OCI-LY3 (cell line): ENCODE measurements at regions not wholly inside any gene's neighbourhood (a gene's known extent, or its start where the extent isn't known, plus 50 kb on each side); places are given as distances from the start of the nearest gene placed in this dataset.

ENCODE experiments used
- EZH2phosphoT487 ChIP-seq: fragments of 200-600 bp; shearing (Covaris generic); IDR thresholded peaks from 2 replicates; pipeline ENCODE4 v1.6.1; 2018; ENCODE audit warnings: antibody characterized with exemption, mixed run types, low read depth
- TF ChIP-seq, protein P1 (sequence below): fragments of 200-600, 300-600 bp; sonication (generic); IDR thresholded peaks from 2 replicates; pipeline ENCODE4 v1.5.1; 2014; ENCODE audit warnings: antibody characterized with exemption, low read length, low read depth

DNA sequence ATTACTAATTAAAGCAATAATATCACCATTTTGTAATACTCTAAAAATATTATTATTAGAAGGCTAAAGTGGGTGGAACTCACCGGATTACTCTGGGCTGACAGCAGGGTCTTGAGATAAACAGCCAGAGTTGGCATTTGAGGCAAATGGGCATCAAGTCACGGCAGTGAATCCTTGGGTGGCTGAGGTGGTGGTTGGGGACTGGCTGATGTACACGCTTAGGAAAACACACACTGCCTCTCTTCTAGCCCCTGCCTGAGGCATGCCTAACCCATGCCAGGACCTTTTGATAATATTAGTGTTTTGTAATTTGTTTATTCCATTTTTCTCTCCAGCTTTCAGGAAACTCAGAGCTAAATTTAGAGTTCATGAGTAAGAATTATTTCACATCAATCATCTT is 76.8 kb downstream of the ACKR3 start:
- TF ChIP-seq, protein P1, sequence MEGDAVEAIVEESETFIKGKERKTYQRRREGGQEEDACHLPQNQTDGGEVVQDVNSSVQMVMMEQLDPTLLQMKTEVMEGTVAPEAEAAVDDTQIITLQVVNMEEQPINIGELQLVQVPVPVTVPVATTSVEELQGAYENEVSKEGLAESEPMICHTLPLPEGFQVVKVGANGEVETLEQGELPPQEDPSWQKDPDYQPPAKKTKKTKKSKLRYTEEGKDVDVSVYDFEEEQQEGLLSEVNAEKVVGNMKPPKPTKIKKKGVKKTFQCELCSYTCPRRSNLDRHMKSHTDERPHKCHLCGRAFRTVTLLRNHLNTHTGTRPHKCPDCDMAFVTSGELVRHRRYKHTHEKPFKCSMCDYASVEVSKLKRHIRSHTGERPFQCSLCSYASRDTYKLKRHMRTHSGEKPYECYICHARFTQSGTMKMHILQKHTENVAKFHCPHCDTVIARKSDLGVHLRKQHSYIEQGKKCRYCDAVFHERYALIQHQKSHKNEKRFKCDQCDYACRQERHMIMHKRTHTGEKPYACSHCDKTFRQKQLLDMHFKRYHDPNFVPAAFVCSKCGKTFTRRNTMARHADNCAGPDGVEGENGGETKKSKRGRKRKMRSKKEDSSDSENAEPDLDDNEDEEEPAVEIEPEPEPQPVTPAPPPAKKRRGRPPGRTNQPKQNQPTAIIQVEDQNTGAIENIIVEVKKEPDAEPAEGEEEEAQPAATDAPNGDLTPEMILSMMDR: no peak
- TF ChIP-seq EZH2phosphoT487: no peak
